ENCODE measurements at regions not wholly inside any gene's neighbourhood (a gene's known extent, or its start where the extent isn't known, plus 50 kb on each side); places are given as distances from the start of the nearest gene placed in this dataset.
"Not testable (repeated sequence)": the region's sequence is repeated elsewhere in the genome, so short reads cannot be mapped to it uniquely, and the experiment has no call there.

GRCh38 chr7:108669958-108670357 is 100.3 kb downstream of the DNAJB9 start:
- no peak for ATAC-seq
- Histone ChIP-seq H3K9me3 (replicated peaks; ENCODE audit: control insufficient read depth, insufficient read depth, low read length) (no peaks in the 10 kb centered on the region), H3K27me3 (replicated peaks in 1 of 2; ENCODE audit: control insufficient read depth in 2 of 2, insufficient read depth in 2 of 2, low read length in 1 of 2) (no peaks in the 10 kb centered on the region), H3K9ac (ENCODE audit: control insufficient read depth, insufficient read depth, low read length) (no peak overlapping the region), H3K36me3 (ENCODE audit: control insufficient read depth in 2 of 2, insufficient read depth in 2 of 2, low read length in 1 of 2) (no peaks in the 10 kb centered on the region), H3K4me1 (ENCODE audit: control insufficient read depth, insufficient read depth, low read length) (no peaks in the 10 kb centered on the region), H3K4me2 (ENCODE audit: control insufficient read depth, insufficient read depth) (no peak overlapping the region), H3K27ac (ENCODE audit: control insufficient read depth, insufficient read depth) (no peak overlapping the region), H4K20me1 (ENCODE audit: control insufficient read depth, insufficient read depth) (no peaks in the 10 kb centered on the region), H2AFZ (ENCODE audit: control insufficient read depth, low read depth, low read length) (no peak overlapping the region), H3K79me2 (ENCODE audit: control insufficient read depth, insufficient read depth, low read length) (no peaks in the 10 kb centered on the region), H3K4me3 (no peak overlapping the region)
- no TSS peak for BruUV-seq (replicated peaks)
- ChIA-PET CTCF (no interaction called here), POLR2A (no interaction called here), SMC1A (ENCODE audit: uncharacterized antibody, unreplicated experiment) (no interaction called here), RAD21 (ENCODE audit: unreplicated experiment) (no interaction called here)
- DNase-seq (ENCODE audit: low read depth, low spot score) = no peak
- no peak for FAIRE-seq
- no peak for TF ChIP-seq IKZF1 (conservative IDR thresholded peaks at IDR 0.05)
- no peak for TF ChIP-seq ZNF622 (IDR thresholded peaks at IDR 0.05)
- no peak for TF ChIP-seq NRF1 (conservative IDR thresholded peaks at IDR 0.05; ENCODE audit: low read depth, low read length)
- TF ChIP-seq TCF12 (IDR thresholded peaks at IDR 0.05; ENCODE audit: low read depth, low read length) = no peak
- TF ChIP-seq MEF2B (IDR thresholded peaks at IDR 0.05; ENCODE audit: partially characterized antibody, poor library complexity, severe bottlenecking) = no peak
- TF ChIP-seq MYB (IDR thresholded peaks at IDR 0.05; ENCODE audit: borderline replicate concordance, low read depth, low read length) = no peak
- TF ChIP-seq TAF1 (IDR thresholded peaks at IDR 0.05; ENCODE audit: borderline replicate concordance, low read depth, low read length) = no peak
- no peak for TF ChIP-seq POLR2AphosphoS2 (IDR thresholded peaks at IDR 0.05; ENCODE audit: low read depth, low read length)
- TF ChIP-seq SREBF1 (IDR thresholded peaks at IDR 0.05; ENCODE audit: low read length) = no peak
- TF ChIP-seq CEBPZ (IDR thresholded peaks at IDR 0.05; ENCODE audit: low read depth, low read length) = no peak
- no peak for TF ChIP-seq CHD1 (IDR thresholded peaks at IDR 0.05; ENCODE audit: low read depth, low read length)
- no peak for TF ChIP-seq ASH2L (IDR thresholded peaks at IDR 0.05; ENCODE audit: borderline replicate concordance, low read depth)
- no peak for TF ChIP-seq BRCA1 (IDR thresholded peaks at IDR 0.05; ENCODE audit: low read depth, low read length)
- TF ChIP-seq ZBTB33 (IDR thresholded peaks at IDR 0.05) = no peak
- no peak for TF ChIP-seq PML (IDR thresholded peaks at IDR 0.05; ENCODE audit: low read length)
- TF ChIP-seq SMARCA5 (IDR thresholded peaks at IDR 0.05) = no peak
- in situ Hi-C loops (cut with MboI) = no loop called here
- intact Hi-C loops (cut with micrococcal nuclease; ENCODE audit: unreplicated experiment) = no loop called here

GRCh38 chr7:108673699-108674098 is 104.0 kb downstream of the DNAJB9 start:
- CTCF ChIA-PET; H3K4me3 ChIP-seq; H3K36me3 ChIP-seq (ENCODE audit: control insufficient read depth in 2 of 2, insufficient read depth in 2 of 2, low read length in 1 of 2); H2AFZ ChIP-seq (ENCODE audit: control insufficient read depth, low read depth, low read length); POLR2A ChIA-PET; ATAC-seq; H3K4me2 ChIP-seq (ENCODE audit: control insufficient read depth, insufficient read depth); H4K20me1 ChIP-seq (ENCODE audit: control insufficient read depth, insufficient read depth); RAD21 ChIA-PET (ENCODE audit: unreplicated experiment); H3K9me3 ChIP-seq (replicated peaks; ENCODE audit: control insufficient read depth, insufficient read depth, low read length); in situ Hi-C loops (cut with MboI); H3K9ac ChIP-seq (ENCODE audit: control insufficient read depth, insufficient read depth, low read length); H3K27ac ChIP-seq (ENCODE audit: control insufficient read depth, insufficient read depth); SMC1A ChIA-PET (ENCODE audit: uncharacterized antibody, unreplicated experiment); FAIRE-seq; H3K27me3 ChIP-seq (replicated peaks in 1 of 2; ENCODE audit: control insufficient read depth in 2 of 2, insufficient read depth in 2 of 2, low read length in 1 of 2); H3K79me2 ChIP-seq (ENCODE audit: control insufficient read depth, insufficient read depth, low read length); H3K4me1 ChIP-seq (ENCODE audit: control insufficient read depth, insufficient read depth, low read length); DNase-seq (ENCODE audit: low read depth, low spot score); BruUV-seq (replicated peaks); intact Hi-C loops (cut with micrococcal nuclease; ENCODE audit: unreplicated experiment): not testable (repeated sequence)
- 15% methylated on average over 3 of the region's 3 CpGs for WGBS (ENCODE audit: insufficient coverage, insufficient replicate concordance, low lambda C conversion rate, missing lambda C conversion rate)
